ENCODE measurements at regions not wholly inside any gene's neighbourhood (a gene's known extent, or its start where the extent isn't known, plus 50 kb on each side); places are given as distances from the start of the nearest gene placed in this dataset.

- no peaks in the 10 kb centered on the region for H3K27me3 ChIP-seq
- H3K4me1 ChIP-seq (ENCODE audit: insufficient read depth): no peaks in the 10 kb centered on the region
- H3K27ac ChIP-seq: no peak overlapping the region
- TF ChIP-seq CTCF (IDR thresholded peaks at IDR 0.05; ENCODE audit: poor library complexity) (no peak), EZH2phosphoT487 (IDR thresholded peaks at IDR 0.05; ENCODE audit: low read depth, severe bottlenecking, unreplicated experiment) (no peak), EZH2 (IDR thresholded peaks at IDR 0.05; ENCODE audit: borderline replicate concordance) (no peak)
- H4K20me1 ChIP-seq (ENCODE audit: insufficient read depth, poor library complexity, severe bottlenecking): no peaks in the 10 kb centered on the region
- H3K9me2 ChIP-seq (replicated peaks; ENCODE audit: insufficient read depth): no peaks in the 10 kb centered on the region
- no peaks in the 10 kb centered on the region for H3K9me3 ChIP-seq (ENCODE audit: low read depth)
- 88% methylated on average over 3 of the region's 3 CpGs for WGBS (ENCODE audit: low lambda C conversion rate, missing lambda C conversion rate)
- DNase-seq (ENCODE audit: low spot score): no peak
- no peak overlapping the region for H3K4me3 ChIP-seq
- no peak overlapping the region for H2AFZ ChIP-seq
- H3K36me3 ChIP-seq (replicated peaks; ENCODE audit: insufficient read depth, low read depth): no peaks in the 10 kb centered on the region
- no peaks in the 10 kb centered on the region for H3K79me2 ChIP-seq
- no peak overlapping the region for H3K4me2 ChIP-seq
Measured at GRCh38 chr16:52149003-52149402, 397.9 kb downstream of the TOX3 start.

GRCh38 chr16:52141871-52142270 lies 405.1 kb downstream of the TOX3 start:
- Histone ChIP-seq H3K4me1 (ENCODE audit: insufficient read depth) (no peaks in the 10 kb centered on the region), H3K36me3 (replicated peaks; ENCODE audit: insufficient read depth, low read depth) (no peaks in the 10 kb centered on the region), H2AFZ (no peak overlapping the region), H3K9me3 (ENCODE audit: low read depth) (no peaks in the 10 kb centered on the region), H3K4me3 (no peak overlapping the region), H3K79me2 (no peaks in the 10 kb centered on the region), H3K4me2 (no peak overlapping the region), H3K27ac (no peak overlapping the region), H3K9me2 (replicated peaks; ENCODE audit: insufficient read depth) (no peaks in the 10 kb centered on the region), H3K27me3 (no peaks in the 10 kb centered on the region), H4K20me1 (ENCODE audit: insufficient read depth, poor library complexity, severe bottlenecking) (no peaks in the 10 kb centered on the region)
- TF ChIP-seq EZH2phosphoT487 (IDR thresholded peaks at IDR 0.05; ENCODE audit: low read depth, severe bottlenecking, unreplicated experiment) (no peak), EZH2 (IDR thresholded peaks at IDR 0.05; ENCODE audit: borderline replicate concordance) (no peak), CTCF (IDR thresholded peaks at IDR 0.05; ENCODE audit: poor library complexity) (no peak)
- no peak for DNase-seq (ENCODE audit: low spot score)
- 74% methylated on average over 4 of the region's 4 CpGs for WGBS (ENCODE audit: low lambda C conversion rate, missing lambda C conversion rate)

- H3K4me1 ChIP-seq (ENCODE audit: insufficient read depth): no peaks in the 10 kb centered on the region
- H3K4me2 ChIP-seq: no peak overlapping the region
- H3K79me2 ChIP-seq: no peaks in the 10 kb centered on the region
- TF ChIP-seq EZH2phosphoT487 (IDR thresholded peaks at IDR 0.05; ENCODE audit: low read depth, severe bottlenecking, unreplicated experiment): no peak
- no peak for TF ChIP-seq EZH2 (IDR thresholded peaks at IDR 0.05; ENCODE audit: borderline replicate concordance)
- TF ChIP-seq CTCF (IDR thresholded peaks at IDR 0.05; ENCODE audit: poor library complexity): no peak
- 61% methylated on average over 3 of the region's 3 CpGs for WGBS (ENCODE audit: low lambda C conversion rate, missing lambda C conversion rate)
- H3K9me3 ChIP-seq (ENCODE audit: low read depth): no peaks in the 10 kb centered on the region
- no peaks in the 10 kb centered on the region for H3K9me2 ChIP-seq (replicated peaks; ENCODE audit: insufficient read depth)
- no peak overlapping the region for H3K4me3 ChIP-seq
- H4K20me1 ChIP-seq (ENCODE audit: insufficient read depth, poor library complexity, severe bottlenecking): no peaks in the 10 kb centered on the region
- H3K36me3 ChIP-seq (replicated peaks; ENCODE audit: insufficient read depth, low read depth): no peaks in the 10 kb centered on the region
- H2AFZ ChIP-seq: no peak overlapping the region
- no peaks in the 10 kb centered on the region for H3K27me3 ChIP-seq
- no peak overlapping the region for H3K27ac ChIP-seq
- DNase-seq (ENCODE audit: low spot score): no peak
Measured at GRCh38 chr16:52128361-52128760, 418.6 kb downstream of the TOX3 start.

- no peak overlapping the region for H3K4me2 ChIP-seq
- no peaks in the 10 kb centered on the region for H3K9me2 ChIP-seq (replicated peaks; ENCODE audit: insufficient read depth)
- H3K36me3 ChIP-seq (replicated peaks; ENCODE audit: insufficient read depth, low read depth): no peaks in the 10 kb centered on the region
- H3K4me1 ChIP-seq (ENCODE audit: insufficient read depth): no peaks in the 10 kb centered on the region
- no peaks in the 10 kb centered on the region for H3K27me3 ChIP-seq
- H3K27ac ChIP-seq: no peak overlapping the region
- WGBS (ENCODE audit: low lambda C conversion rate, missing lambda C conversion rate): 88% methylated on average over 1 of the region's 1 CpG
- H2AFZ ChIP-seq: no peak overlapping the region
- H3K79me2 ChIP-seq: no peaks in the 10 kb centered on the region
- H4K20me1 ChIP-seq (ENCODE audit: insufficient read depth, poor library complexity, severe bottlenecking): no peaks in the 10 kb centered on the region
- TF ChIP-seq EZH2phosphoT487 (IDR thresholded peaks at IDR 0.05; ENCODE audit: low read depth, severe bottlenecking, unreplicated experiment) (no peak), CTCF (IDR thresholded peaks at IDR 0.05; ENCODE audit: poor library complexity) (no peak), EZH2 (IDR thresholded peaks at IDR 0.05; ENCODE audit: borderline replicate concordance) (no peak)
- no peak for DNase-seq (ENCODE audit: low spot score)
- H3K4me3 ChIP-seq: no peak overlapping the region
- no peaks in the 10 kb centered on the region for H3K9me3 ChIP-seq (ENCODE audit: low read depth)
Measured at GRCh38 chr16:52123842-52124241, 423.1 kb downstream of the TOX3 start.
